K562 (cell line): ENCODE measurements at regions not wholly inside any gene's neighbourhood (a gene's known extent, or its start where the extent isn't known, plus 50 kb on each side); places are given as distances from the start of the nearest gene placed in this dataset.

Source experiments
- ATAC-seq: fragments of 200-7000 bp; cut with Tn5 transposase; 3 replicates; pipeline ENCODE4 v1.9.1; 2020; ENCODE audit warnings: moderate library complexity
- BruUV-seq: library from RNA; stranded (reverse); fragments of 400-500 nt; replicated peaks from 2 replicates; lab custom pipeline; 2021; lab: Mats Ljungman, UMichigan
- CTCF ChIA-PET: fragments of 300-600 bp; formaldehyde crosslinking; extraction: SDS; loops from one replicate; lab custom pipeline; 2021; ENCODE audit warnings: low intra/inter-chr PET ratio; lab: Yijun Ruan, JAX
- POLR2A ChIA-PET: fragments of 300-600, 350-650 bp; sonication (Branson Sonifier 250); formaldehyde crosslinking; extraction: SDS; loops from one replicate; lab custom pipeline; 2021; ENCODE audit warnings: antibody characterized with exemption, inconsistent platforms; lab: Yijun Ruan, JAX
- DNase-seq, 4 experiments: peaks; one replicate each; pipeline versions ENCODE4 v3.0.0 to v3.0.0-alpha.2; 2011 to 2018; ENCODE audit warnings: low spot score in 3 of 4, mixed read lengths in 3 of 4; ENCODE audit errors: extremely low read depth in 1 of 4
- FAIRE-seq: peaks from 2 replicates; lab custom pipeline; 2011; peaks lifted over from hg19 to GRCh38; lab: Jason Lieb, UNC
- H2AFZ ChIP-seq: 2 replicates; pipeline ENCODE4 v1.6.0; 2011; ENCODE audit warnings: low read depth, low read length, control low read depth, inconsistent platforms
- H3K27ac ChIP-seq: fragments of 200-600 bp; 3 replicates; pipeline ENCODE4 v1.8.0; 2011; ENCODE audit warnings: low read depth, mild to moderate bottlenecking, control low read depth, inconsistent platforms, low read length, moderate library complexity, mixed read lengths; ENCODE audit errors: extremely low read depth
- H3K27me3 ChIP-seq, 2 experiments: fragments of 300-600 bp in 1 of 2; 2 replicates in 1 of 2; 3 replicates in 1 of 2; pipeline versions ENCODE4 v1.6.0 to v1.8.0; 2011; ENCODE audit warnings: inconsistent platforms in 2 of 2, low read length in 2 of 2, mild to moderate bottlenecking in 1 of 2, mixed read lengths in 1 of 2, moderate library complexity in 1 of 2; ENCODE audit not compliant: control insufficient read depth in 2 of 2, insufficient read depth in 2 of 2
- H3K36me3 ChIP-seq: fragments of 300-600 bp; 3 replicates; pipeline ENCODE4 v1.8.0; 2011; ENCODE audit warnings: mild to moderate bottlenecking, low read length, inconsistent platforms; ENCODE audit not compliant: control insufficient read depth, insufficient read depth
- H3K4me1 ChIP-seq, 2 experiments: fragments of 200-600 bp in 1 of 2; replicated peaks in 1 of 2; 2 replicates in 1 of 2; 3 replicates in 1 of 2; pipeline versions ENCODE4 v1.5.1 to v1.8.0; 2011; ENCODE audit warnings: inconsistent platforms in 2 of 2, low read length in 2 of 2, mild to moderate bottlenecking in 1 of 2, mixed read lengths in 1 of 2, moderate library complexity in 1 of 2; ENCODE audit not compliant: control insufficient read depth in 2 of 2, insufficient read depth in 2 of 2
- H3K4me2 ChIP-seq: 2 replicates; pipeline ENCODE4 v1.6.1; 2011; ENCODE audit warnings: low read length, control low read depth, inconsistent platforms, mixed read lengths; ENCODE audit not compliant: insufficient read depth
- H3K4me3 ChIP-seq: fragments of 200-600 bp; sonication (generic), shearing (Covaris generic); 2 replicates; pipeline ENCODE4 v1.5.1; 2016; ENCODE audit warnings: control low read depth, inconsistent platforms
- H3K79me2 ChIP-seq: fragments of 200-600 bp; 3 replicates; pipeline ENCODE4 v1.8.0; 2011; ENCODE audit warnings: low read length, inconsistent platforms; ENCODE audit not compliant: control insufficient read depth, insufficient read depth
- H3K9ac ChIP-seq, 2 experiments: 2 replicates each; pipeline versions ENCODE4 v1.6.0 to v1.6.1; 2011; ENCODE audit warnings: low read depth in 2 of 2, low read length in 2 of 2, control low read depth in 1 of 2, inconsistent platforms in 1 of 2, mild to moderate bottlenecking in 1 of 2, mixed read lengths in 1 of 2; ENCODE audit not compliant: insufficient read depth in 1 of 2
- H3K9me1 ChIP-seq: one replicate; pipeline ENCODE4 v1.6.0; 2011; ENCODE audit warnings: inconsistent platforms, mild to moderate bottlenecking, low read length, moderate library complexity; ENCODE audit not compliant: control insufficient read depth, insufficient read depth
- H3K9me3 ChIP-seq: replicated peaks from 2 replicates; pipeline ENCODE4 v1.5.1; 2011; ENCODE audit warnings: low read depth, low read length, inconsistent platforms; ENCODE audit not compliant: control insufficient read depth, insufficient read depth
- H4K20me1 ChIP-seq: replicated peaks from 2 replicates; pipeline ENCODE4 v1.6.1; 2011; ENCODE audit warnings: low read length, inconsistent platforms, mixed read lengths; ENCODE audit not compliant: control insufficient read depth, insufficient read depth
- ARID3A ChIP-seq: IDR thresholded peaks from 2 replicates; pipeline ENCODE4 v1.6.1; 2012; ENCODE audit warnings: low read depth, low read length, improper control_type of control experiment, borderline replicate concordance
- CEBPB ChIP-seq: fragments of 450-650 bp; IDR thresholded peaks from 2 replicates; pipeline ENCODE4 v1.6.1; 2016; ENCODE audit warnings: missing genetic modification characterization, missing compliant biosample characterization
- EHMT2 ChIP-seq: fragments of 450-650 bp; IDR thresholded peaks from 2 replicates; pipeline ENCODE4 v1.6.1; 2018; ENCODE audit warnings: antibody characterized with exemption
- ERF ChIP-seq: fragments of 450-650 bp; formaldehyde crosslinking; IDR thresholded peaks from 2 replicates; pipeline ENCODE4 v1.4.0; 2020; ENCODE audit warnings: mild to moderate bottlenecking, mixed read lengths
- ESRRA ChIP-seq: fragments of 450-650 bp; IDR thresholded peaks from 2 replicates; pipeline ENCODE4 v1.6.1; 2014; ENCODE audit warnings: low read depth, mild to moderate bottlenecking, moderate library complexity, borderline replicate concordance
- GATA2 ChIP-seq: sonication (generic); formaldehyde crosslinking; IDR thresholded peaks from 2 replicates; pipeline ENCODE4 v1.4.0; 2020; ENCODE audit warnings: mild to moderate bottlenecking, missing genetic modification reagents
- KAT7 ChIP-seq: sonication (generic); formaldehyde crosslinking; IDR thresholded peaks from 2 replicates; pipeline ENCODE4 v1.8.0; 2022; ENCODE audit warnings: missing genetic modification reagents, mild to moderate bottlenecking, borderline replicate concordance
- MCM5 ChIP-seq: fragments of 450-650 bp; IDR thresholded peaks from 2 replicates; pipeline ENCODE4 v1.6.1; 2016; ENCODE audit warnings: low read depth
- NEUROD1 ChIP-seq: fragments of 150-350 bp; IDR thresholded peaks from 2 replicates; pipeline ENCODE4 v1.6.1; 2014; ENCODE audit warnings: borderline replicate concordance, low read length, low read depth; ENCODE audit not compliant: partially characterized antibody
- PTBP1 ChIP-seq: fragments of 200-400 bp; formaldehyde crosslinking; IDR thresholded peaks from 2 replicates; pipeline ENCODE4 v1.6.1; 2017; ENCODE audit warnings: low read depth, low read length
- SIRT6 ChIP-seq: IDR thresholded peaks from one replicate; pipeline ENCODE4 v1.6.1; 2012; ENCODE audit warnings: low read depth, mild to moderate bottlenecking, control low read depth, inconsistent platforms, low read length, moderate library complexity
- TAL1 ChIP-seq: fragments of 450-650 bp; IDR thresholded peaks from 2 replicates; pipeline ENCODE4 v1.6.1; 2016; ENCODE audit warnings: mild to moderate bottlenecking
- U2AF1 ChIP-seq: fragments of 200-400 bp; formaldehyde crosslinking; optimal IDR thresholded peaks from 2 replicates; pipeline ENCODE3; 2017; ENCODE audit warnings: mild to moderate bottlenecking, low read depth, low read length, moderate library complexity
- ZBTB8A ChIP-seq: fragments of 450-650 bp; IDR thresholded peaks from 2 replicates; pipeline ENCODE4 v1.6.1; 2018; ENCODE audit warnings: mild to moderate bottlenecking, moderate library complexity; ENCODE audit not compliant: partially characterized antibody
- ZNF197 ChIP-seq: fragments of 200-800 bp; sonication (Bioruptor generic); IDR thresholded peaks from 2 replicates; pipeline ENCODE4 v1.6.1; 2016; ENCODE audit warnings: low read depth, missing genetic modification characterization, missing compliant biosample characterization
- ZNF212 ChIP-seq: fragments of 450-650 bp; formaldehyde crosslinking; IDR thresholded peaks from 2 replicates; pipeline ENCODE4 v1.4.0; 2020; ENCODE audit warnings: mild to moderate bottlenecking
- ZNF609 ChIP-seq: sonication (generic); formaldehyde crosslinking; IDR thresholded peaks from 2 replicates; pipeline ENCODE4 v1.8.1; 2023; ENCODE audit warnings: missing genetic modification reagents, mild to moderate bottlenecking, borderline replicate concordance
- WGBS: fragments of 100-300 bp; shearing (Covaris generic); methylation state at CpG from one replicate; pipeline ENCODE4 v1.1.6; 2016; ENCODE audit warnings: low coverage, mixed read lengths; ENCODE audit not compliant: insufficient coverage; ENCODE audit errors: missing lambda C conversion rate; 5-methylcytosine and 5-hydroxymethylcytosine counted together
- in situ Hi-C: fragments of 300-500 bp; cut with MboI; formaldehyde crosslinking; loops from 4 replicates; pipeline ENCODE4 v1.15.0; 2018; ENCODE audit warnings: inconsistent platforms, mixed read lengths
- intact Hi-C: fragments of 100-400 bp; cut with micrococcal nuclease; formaldehyde crosslinking; loops from 2 replicates; pipeline ENCODE4 v1.14.2; 2022

GRCh38 chr12:29899212-29899931, 115.6 kb upstream of the TMTC1 start (continued):
- TF ChIP-seq SIRT6 (no peak), ZNF212 (CRISPR knock-in tag) (no peak), ESRRA (no peak), CEBPB (tag) (no peak), MCM5 (no peak), KAT7 (no peak), ZNF197 (no peak)
- TF ChIP-seq, all 486 proteins: peak for 0

GRCh38 chr12:29895966-29896365, 112.2 kb upstream of the TMTC1 start:
- ChIA-PET POLR2A (interaction anchor here (0.8 kb wide), 1 partner anchor 9 kb away, joined by 4 read pairs; no protein-coding TSS in a partner anchor), CTCF (no interaction called here)
- no peak for ATAC-seq
- H3K27me3 ChIP-seq, result no peaks in the 10 kb centered on the region
- no peaks in the 10 kb centered on the region; the same call in 1 of the 2 replicates for H3K9me3 ChIP-seq
- H3K4me1 ChIP-seq, result no peaks in the 10 kb centered on the region
- in situ Hi-C loops (no loop called here), intact Hi-C loops (no loop called here)
- no peak for FAIRE-seq
- DNase-seq, result no peak
- H3K79me2 ChIP-seq, result no peaks in the 10 kb centered on the region
- no peak overlapping the region for H3K27ac ChIP-seq
- BruUV-seq, result no TSS peak
- WGBS, result 0% methylated on average over 3 of the region's 3 CpGs
- H3K4me3 ChIP-seq, result no peak overlapping the region
- H3K9ac ChIP-seq, result no peak overlapping the region
- H3K9me1 ChIP-seq, result no peaks in the 10 kb centered on the region
- no peak overlapping the region for H2AFZ ChIP-seq
- H3K4me2 ChIP-seq, result no peak overlapping the region
- no peaks in the 10 kb centered on the region for H3K36me3 ChIP-seq
- no peaks in the 10 kb centered on the region for H4K20me1 ChIP-seq
- TF ChIP-seq PTBP1 (no peak), GATA2 (CRISPR knock-in tag) (no peak), ZNF609 (no peak), ZBTB8A (no peak), ERF (CRISPR knock-in tag) (no peak), NEUROD1 (no peak), ARID3A (no peak), TAL1 (no peak), U2AF1 (no peak), EHMT2 (no peak)
